ACHN (cell line): ENCODE measurements at regions not wholly inside any gene's neighbourhood (a gene's known extent, or its start where the extent isn't known, plus 50 kb on each side); places are given as distances from the start of the nearest gene placed in this dataset.

Experiments used
- DNase-seq: peaks from one replicate; pipeline ENCODE4 v3.0.0-alpha.2; 2015
- in situ Hi-C: cut with HindIII; loops from 2 replicates; pipeline ENCODE4 v1.10.0; 2017; ENCODE audit warnings: low sequenced_read_pairs, low pct_ligation_motif_present, low pct_unique_long_range_greater_than_20kb

DNA sequence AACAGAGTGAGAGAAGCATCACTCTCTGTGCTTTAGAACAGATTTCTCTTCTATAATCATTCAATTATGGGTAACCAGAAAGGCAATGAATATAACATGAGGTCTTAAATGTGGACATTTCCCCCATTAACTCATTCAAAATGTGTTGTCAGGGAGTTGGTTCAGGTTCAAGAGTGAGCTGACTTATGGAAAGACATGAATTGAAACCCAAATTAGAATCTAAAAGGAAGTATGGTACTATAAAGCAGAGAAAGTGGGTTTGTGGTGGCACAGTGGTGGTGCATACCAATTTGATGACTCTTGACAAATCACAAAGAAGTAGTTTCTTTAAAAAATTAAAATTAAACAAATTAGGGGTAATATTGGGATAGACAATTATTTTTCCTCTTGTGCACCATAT is 114.6 kb upstream of the MEOX2 start:
- in situ Hi-C loops, result no loop called here
- peak; percentile 18 for DNase-seq

DNA sequence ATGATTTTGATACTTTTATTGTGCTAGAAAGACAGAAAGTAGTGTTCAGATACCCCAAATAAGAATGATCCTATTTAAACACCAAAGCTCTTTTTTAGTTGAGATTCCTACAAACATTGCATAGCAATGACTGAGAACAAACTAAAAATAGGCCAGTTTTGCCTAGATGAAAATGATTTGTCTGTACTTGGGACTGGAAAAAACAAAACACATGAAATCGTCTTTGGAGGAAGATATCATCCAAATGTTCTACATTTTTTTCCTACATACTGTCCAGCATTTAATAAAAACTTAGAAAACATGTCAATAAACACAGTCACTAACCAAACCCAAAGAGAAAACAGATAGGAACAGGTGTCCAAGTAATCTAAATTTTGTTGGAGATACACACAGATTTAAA is 111.6 kb upstream of the MEOX2 start:
- in situ Hi-C loops, result no loop called here
- no peak for DNase-seq

- DNase-seq, result no peak
- in situ Hi-C loops, result no loop called here
These were observed 108.9 kb upstream of the MEOX2 start for GRCh38 chr7:15795393-15795792.

- in situ Hi-C loops, result no loop called here
- no peak for DNase-seq
These were observed 108.3 kb upstream of the MEOX2 start for GRCh38 chr7:15794801-15795200.

GRCh38 chr7:15784694-15785030 is 98.2 kb upstream of the MEOX2 start:
- in situ Hi-C loops, result no loop called here
- DNase-seq, result no peak

DNA sequence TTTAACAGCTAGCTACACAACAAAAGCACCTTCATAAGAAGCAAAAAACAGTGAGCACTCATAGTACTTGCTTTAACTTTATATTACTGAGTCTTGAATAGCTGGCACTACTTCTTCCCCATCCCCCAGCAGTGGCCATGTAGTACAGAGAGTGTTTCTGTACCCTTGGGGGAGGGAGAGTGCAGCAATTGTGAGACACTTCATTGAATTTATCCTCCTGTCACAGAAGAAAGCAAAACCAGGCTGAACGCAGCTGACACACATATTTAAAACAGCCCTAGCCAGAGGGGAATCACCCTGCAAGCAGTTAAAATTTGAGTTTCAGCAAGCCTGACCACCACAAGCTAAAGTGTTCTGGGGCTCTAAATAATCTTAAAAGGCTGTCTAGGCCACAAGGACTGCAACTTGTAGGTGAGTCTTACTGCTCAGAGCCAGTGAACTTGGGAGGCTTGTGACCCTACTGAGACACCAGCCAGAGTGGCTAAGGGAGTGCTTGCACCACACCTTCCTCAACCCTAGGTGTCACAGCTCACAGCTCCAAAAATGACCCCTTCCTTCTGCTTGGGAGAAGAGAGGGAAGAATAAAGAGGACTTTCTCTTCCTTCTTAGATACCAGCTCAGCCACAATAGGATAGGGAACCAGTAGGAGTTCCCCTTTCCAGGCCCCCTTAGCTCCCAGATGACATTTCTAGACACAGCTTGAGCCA is 97.7 kb upstream of the MEOX2 start:
- in situ Hi-C loops, result no loop called here
- DNase-seq, result no peak

DNA sequence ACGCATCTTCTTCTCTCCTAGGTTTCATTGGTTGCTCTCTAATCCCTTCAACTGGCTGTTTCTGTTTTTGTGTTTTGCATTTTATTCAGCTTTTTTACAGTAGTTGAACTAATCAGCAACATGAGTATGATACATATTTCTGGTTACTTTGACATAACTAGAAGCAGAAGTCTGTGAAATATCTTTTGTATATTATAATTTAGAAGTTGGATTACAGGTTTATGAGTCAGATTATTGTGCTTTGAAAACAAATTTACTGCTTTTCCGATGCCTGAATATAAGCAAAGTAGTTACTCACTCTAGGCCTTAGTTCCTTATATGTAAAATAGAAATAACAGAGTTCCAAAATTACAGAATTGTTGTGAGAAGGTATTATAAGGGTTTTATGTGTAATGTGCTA is 96.2 kb upstream of the MEOX2 start:
- in situ Hi-C loops, result no loop called here
- DNase-seq, result no peak

GRCh38 chr7:15781944-15782343 is 95.5 kb upstream of the MEOX2 start:
- in situ Hi-C loops, result no loop called here
- DNase-seq, result no peak

- in situ Hi-C loops, result no loop called here
- DNase-seq, result peak; percentile 48
These were observed 93.8 kb upstream of the MEOX2 start for GRCh38 chr7:15780271-15780670.

- DNase-seq, result no peak
- in situ Hi-C loops, result no loop called here
These were observed 91.7 kb upstream of the MEOX2 start for GRCh38 chr7:15778191-15778590.

DNA sequence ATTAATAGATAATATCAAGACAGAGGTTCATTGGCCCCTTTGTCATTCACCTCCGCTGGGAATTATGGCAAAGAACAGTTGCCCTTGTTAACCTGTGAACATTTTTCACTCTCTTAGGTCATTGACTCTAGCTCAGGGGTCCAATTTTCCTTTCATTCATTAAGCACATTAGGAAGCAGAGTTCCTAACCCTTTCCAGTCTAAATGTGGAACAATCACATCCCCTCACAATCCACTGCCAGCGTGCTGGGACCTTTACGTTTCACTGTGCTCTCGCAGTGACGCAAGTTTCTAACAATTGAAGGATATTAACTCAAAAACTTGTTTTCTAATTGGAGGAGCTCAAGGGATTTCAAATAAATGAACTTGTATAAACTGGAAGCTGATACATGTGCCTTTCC is 79.3 kb upstream of the MEOX2 start:
- in situ Hi-C loops, result no loop called here

DNA sequence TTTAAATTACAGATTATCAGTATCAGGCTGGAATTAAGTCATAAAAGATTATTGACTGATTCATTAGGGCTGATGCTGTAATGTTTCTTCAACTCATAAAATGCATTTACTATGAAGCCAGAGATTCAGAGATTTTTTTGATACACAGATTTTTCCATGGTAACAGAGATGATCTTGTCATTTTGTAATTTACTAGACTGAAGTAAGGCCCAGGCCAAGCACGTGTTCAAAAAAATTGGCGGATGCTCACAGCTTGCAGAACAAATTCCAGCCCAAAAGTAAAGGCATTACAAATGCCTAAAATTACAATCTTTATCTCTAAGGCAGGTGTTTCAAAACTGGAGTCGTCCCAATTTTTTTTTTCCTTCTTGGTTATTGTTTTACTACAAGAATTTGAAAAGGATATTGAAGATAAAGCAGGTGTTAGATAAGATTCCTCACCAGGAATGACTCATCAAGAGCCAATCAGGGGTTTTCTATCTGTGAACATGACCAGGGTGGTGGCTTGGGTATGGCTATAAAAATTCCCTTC is 78.4 kb upstream of the MEOX2 start:
- in situ Hi-C loops, result no loop called here

More for the DNA sequence above, 79.3 kb upstream of the MEOX2 start:
- no peak for DNase-seq

DNA sequence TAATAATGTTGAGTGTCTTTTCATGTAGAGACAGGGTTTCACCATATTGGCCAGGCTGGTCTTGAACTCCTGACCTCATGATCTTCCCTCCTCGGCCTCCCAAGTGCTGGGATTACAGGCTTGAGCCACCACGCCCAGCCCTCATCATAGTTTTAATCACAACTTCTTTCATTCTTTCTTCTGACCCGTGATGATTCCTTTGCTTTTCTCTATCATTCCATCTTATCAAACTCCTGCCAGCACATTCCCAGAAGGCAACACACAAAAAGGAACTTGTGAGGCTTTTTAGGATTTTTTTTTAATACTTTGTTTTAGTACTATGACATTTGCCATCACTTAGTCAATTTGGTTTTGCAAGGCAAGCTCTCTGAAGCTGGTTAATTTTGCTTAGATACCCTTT is 77.5 kb upstream of the MEOX2 start:
- in situ Hi-C loops, result no loop called here
- DNase-seq, result no peak

More for the DNA sequence above, 78.4 kb upstream of the MEOX2 start:
- DNase-seq, result peak; percentile 5

DNA sequence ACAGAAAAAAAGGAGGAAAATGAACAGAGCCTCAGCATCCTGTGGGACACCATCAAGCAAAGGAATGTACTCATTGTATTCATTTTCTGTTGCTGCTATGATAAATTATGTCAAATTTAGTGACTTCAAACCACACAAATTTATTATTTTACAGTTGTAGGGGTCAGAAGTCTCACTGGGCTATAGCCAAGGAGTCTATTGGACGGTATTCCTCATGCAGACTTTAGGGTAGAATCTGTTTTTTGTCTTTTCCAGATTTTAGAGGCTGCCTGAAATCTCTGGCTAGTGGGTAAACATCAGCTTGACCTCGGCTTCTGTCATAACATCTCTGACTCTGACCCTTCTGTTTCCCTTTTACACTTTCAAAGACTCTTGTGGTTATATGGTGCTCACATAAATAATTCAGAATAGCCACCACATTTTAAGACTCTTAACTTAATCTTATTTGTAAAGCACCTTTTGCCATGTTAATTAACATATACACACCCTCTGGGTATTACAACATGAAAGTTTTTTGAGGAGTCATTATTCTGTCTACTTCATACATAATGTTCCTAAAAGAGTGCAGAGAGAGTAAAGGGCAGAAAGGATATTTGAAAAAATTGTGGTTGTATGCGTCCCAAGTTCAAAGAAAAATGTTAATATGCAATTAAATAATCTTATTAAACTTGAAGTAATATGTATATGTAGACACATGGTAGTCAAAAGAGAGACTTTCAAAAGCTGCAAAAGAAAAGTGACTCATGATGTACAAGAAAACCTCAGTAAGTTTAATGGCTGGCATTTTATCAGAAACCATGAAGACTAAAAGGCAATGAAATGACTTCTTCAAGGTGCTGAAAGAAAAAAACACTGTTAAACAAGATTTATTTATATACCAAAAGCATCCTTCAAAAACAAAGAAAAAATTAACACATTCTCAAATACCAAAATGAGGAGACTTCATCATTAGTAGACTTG is 70.8 kb upstream of the MEOX2 start:
- in situ Hi-C loops, result no loop called here
- no peak for DNase-seq

DNA sequence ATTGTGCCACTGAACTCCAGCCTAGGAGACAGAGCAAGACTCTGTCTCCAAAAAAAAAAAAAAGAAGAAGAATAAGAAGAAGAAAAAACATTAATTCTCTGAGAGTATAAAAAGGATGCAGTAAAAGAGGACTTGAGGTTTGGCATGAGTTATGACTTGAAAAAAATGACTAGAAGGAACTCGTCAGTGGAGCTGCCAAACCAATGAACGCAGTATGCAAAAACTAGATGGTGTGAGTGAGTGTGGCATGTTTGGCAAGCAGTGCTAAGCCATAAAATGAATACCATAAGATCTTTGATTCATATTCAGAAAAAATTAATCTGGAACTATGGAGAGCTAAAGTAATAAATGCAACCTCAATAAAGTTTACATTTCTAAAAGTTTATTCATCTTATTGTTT is 68.6 kb upstream of the MEOX2 start:
- DNase-seq, result no peak
- in situ Hi-C loops, result no loop called here

DNA sequence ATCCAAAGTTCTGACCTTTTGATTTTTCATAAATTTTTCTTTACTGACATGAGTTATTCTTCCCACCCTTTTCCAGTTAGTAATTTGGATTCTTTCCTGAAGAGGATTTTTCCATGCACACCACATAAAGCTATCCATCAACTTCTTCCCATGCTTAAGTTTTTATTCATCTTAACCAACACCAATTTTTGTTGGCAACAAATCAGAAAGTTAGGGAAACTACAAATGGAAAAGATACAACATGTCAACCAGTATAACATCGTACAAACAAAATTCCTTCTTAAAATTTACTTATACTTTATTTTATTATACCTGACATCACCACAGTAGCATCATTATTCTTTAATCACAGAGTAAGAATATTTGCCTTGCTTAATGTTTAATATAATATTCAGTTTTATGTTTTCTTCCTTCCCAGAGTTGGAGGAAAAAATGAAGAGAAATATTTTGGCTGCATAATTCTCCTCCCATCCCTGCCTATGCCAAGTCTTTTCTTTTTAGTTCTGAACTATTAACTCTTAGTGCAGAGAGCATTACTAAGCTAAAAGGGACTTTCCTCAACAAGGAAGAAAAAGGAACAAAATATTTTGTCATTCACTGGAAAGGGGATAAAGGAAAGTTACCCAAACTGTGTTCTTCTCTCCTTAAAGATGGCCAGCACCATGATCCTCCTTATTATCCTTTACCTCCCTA is 67.5 kb upstream of the MEOX2 start:
- in situ Hi-C loops, result no loop called here
- DNase-seq, result no peak

DNA sequence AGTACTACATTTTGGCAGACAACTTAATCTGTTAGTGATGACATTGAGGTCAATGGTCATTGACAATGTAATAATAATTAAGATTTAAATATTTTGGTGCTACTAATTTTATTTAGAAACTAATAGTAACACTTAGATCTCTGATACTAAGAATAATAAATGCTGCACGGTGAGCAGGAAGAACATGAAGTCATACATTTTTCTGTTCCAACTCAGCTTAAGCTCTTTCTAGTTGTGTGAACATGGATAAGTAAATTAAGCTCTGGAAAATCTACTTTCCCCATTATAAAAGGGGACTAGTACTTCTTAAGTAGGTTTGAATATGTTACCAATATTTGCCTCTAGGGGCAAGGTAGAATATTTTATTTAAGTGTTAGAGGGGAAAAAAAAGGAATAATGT is 65.9 kb upstream of the MEOX2 start:
- in situ Hi-C loops, result no loop called here
- no peak for DNase-seq

- no peak for DNase-seq
- in situ Hi-C loops, result no loop called here
These were observed 64.8 kb upstream of the MEOX2 start for GRCh38 chr7:15751191-15751701.

DNA sequence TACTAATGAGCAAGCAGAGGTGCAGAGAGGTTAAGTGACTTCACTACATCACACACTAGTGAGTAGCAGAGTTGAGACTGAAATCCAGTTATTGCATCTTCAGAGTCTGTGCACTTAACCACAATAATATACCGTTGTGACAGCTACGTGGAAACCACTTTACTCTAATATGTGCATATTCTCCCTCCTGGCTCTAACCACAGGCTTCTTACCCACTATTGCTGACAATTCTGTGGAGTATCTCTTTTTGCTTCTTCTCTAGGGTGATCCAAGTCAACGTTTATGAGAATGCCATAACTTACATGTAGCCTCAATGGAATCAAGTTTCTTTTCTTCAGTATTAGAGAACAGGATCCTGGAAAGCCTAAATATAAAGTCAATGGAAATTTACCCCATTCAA is 64.2 kb upstream of the MEOX2 start:
- DNase-seq, result no peak
- in situ Hi-C loops, result no loop called here
